Gastrocnemius medialis (tissue), 4 donors: ENCODE measurements at regions not wholly inside any gene's neighbourhood (a gene's known extent, or its start where the extent isn't known, plus 50 kb on each side); places are given as distances from the start of the nearest gene placed in this dataset.

ENCODE experiments used
- ATAC-seq, 2 donors: fragments of 150-250 bp; one replicate each; pipeline ENCODE4 v1.9.1; 2016
- DNase-seq, 2 donors: peaks; one replicate each; pipeline ENCODE4 v3.0.0-alpha.2; 2019
- H3K27ac ChIP-seq, 4 donors: fragments of 200-600 bp; sonication (generic); 1 replicate in 1 of 4; 2 replicates in 3 of 4; pipeline ENCODE4 v1.5.1; 2016 to 2018; ENCODE audit warnings: mild to moderate bottlenecking in 2 of 4, moderate library complexity in 1 of 4
- H3K27me3 ChIP-seq, 3 donors: fragments of 200-600 bp; sonication (generic) in 2 of 3; 1 replicate in 1 of 3; 2 replicates in 2 of 3; pipeline versions ENCODE4 v1.5.1 to v1.6.0; 2016 to 2019; ENCODE audit warnings: mild to moderate bottlenecking in 1 of 3, moderate library complexity in 1 of 3
- H3K36me3 ChIP-seq, 2 donors: fragments of 200-600 bp; sonication (generic) in 1 of 2; one replicate each; pipeline ENCODE4 v1.5.1; 2017 to 2018
- H3K4me1 ChIP-seq, 2 donors: fragments of 200-600 bp; sonication (generic) in 1 of 2; one replicate each; pipeline ENCODE4 v1.5.1; 2016 to 2017; ENCODE audit warnings: mild to moderate bottlenecking in 2 of 2
- H3K4me3 ChIP-seq, 4 donors: fragments of 200-600 bp; sonication (generic) in 3 of 4; 1 replicate in 1 of 4; 2 replicates in 3 of 4; pipeline ENCODE4 v1.5.1; 2016 to 2019; ENCODE audit warnings: mild to moderate bottlenecking in 2 of 4
- H3K9me3 ChIP-seq, 3 donors: fragments of 200-600 bp; sonication (generic) in 2 of 3; 1 replicate in 1 of 3; 2 replicates in 2 of 3; pipeline ENCODE4 v1.5.1; 2016 to 2019
- CTCF ChIP-seq, 5 experiments: fragments of 450-650 bp in 3 of 5; fragments of 200-600 bp in 2 of 5; sonication (generic) in 2 of 5; IDR thresholded peaks in 4 of 5; conservative IDR thresholded peaks in 1 of 5; 1 replicate in 4 of 5; 2 replicates in 1 of 5; pipeline ENCODE4 v1.5.1; 2016 to 2019; ENCODE audit warnings: antibody characterized with exemption in 5 of 5, mild to moderate bottlenecking in 3 of 5, moderate library complexity in 3 of 5
- POLR2A ChIP-seq, 2 donors: fragments of 450-650 bp; IDR thresholded peaks; one replicate each; pipeline ENCODE4 v1.6.1; 2017; ENCODE audit warnings: antibody characterized with exemption in 2 of 2, mild to moderate bottlenecking in 2 of 2, moderate library complexity in 2 of 2
- in situ Hi-C, 4 donors: fragments of 200-750 bp; cut with MboI; loops; one replicate each; pipeline versions ENCODE4 v1.15.0 to v1.8.0; 2017; ENCODE audit warnings: low sequenced_read_pairs in 4 of 4
- intact Hi-C: fragments of 100-400 bp; cut with DNase I; formaldehyde crosslinking; loops from one replicate; pipeline ENCODE4 v1.15.1; 2023; ENCODE audit warnings: low total_unique reads

- Histone ChIP-seq H3K4me3 (no peak overlapping the region), H3K27me3 (no peaks in the 10 kb centered on the region), H3K4me1 (no peaks in the 10 kb centered on the region), H3K36me3 (no peaks in the 10 kb centered on the region), H3K27ac (no peak overlapping the region), H3K9me3 (no peaks in the 10 kb centered on the region)
- intact Hi-C loops (no loop called here), in situ Hi-C loops (no loop called here)
- no peak for DNase-seq
- no peak for ATAC-seq
- TF ChIP-seq POLR2A (IDR thresholded peaks at IDR 0.05) (no peak), CTCF (IDR thresholded peaks at IDR 0.05 in 4 of 5, conservative IDR thresholded peaks at IDR 0.05 in 1 of 5) (no peak)
Measured at GRCh38 chr13:106238690-106239089, 296.8 kb downstream of the EFNB2 start.

DNA sequence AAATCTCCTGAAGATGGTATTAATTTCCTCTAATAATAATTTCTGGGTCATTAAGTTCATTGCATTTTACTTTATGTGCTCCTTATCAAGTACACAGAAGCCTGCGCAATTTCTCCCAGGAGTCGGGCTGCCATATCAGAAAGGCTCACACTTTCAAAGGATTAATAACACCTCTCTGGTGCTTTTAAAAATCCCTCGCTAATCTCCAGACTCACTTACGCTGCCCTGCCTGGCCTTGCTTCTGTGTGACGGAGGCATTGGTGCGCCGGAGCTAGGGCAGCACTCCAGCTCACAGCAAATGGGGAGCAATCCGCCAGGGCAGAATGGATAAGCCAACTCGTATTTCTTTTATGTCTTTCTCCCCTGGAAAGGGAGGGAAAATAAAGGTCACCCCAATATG lies 300.8 kb downstream of the EFNB2 start:
- H3K36me3 ChIP-seq = no peaks in the 10 kb centered on the region
- intact Hi-C loops (no loop called here), in situ Hi-C loops (no loop called here)
- TF ChIP-seq POLR2A (IDR thresholded peaks at IDR 0.05) = no peak
- TF ChIP-seq CTCF (IDR thresholded peaks at IDR 0.05 in 4 of 5, conservative IDR thresholded peaks at IDR 0.05 in 1 of 5) = no peak
- DNase-seq (no peak), ATAC-seq (no peak)
- no peaks in the 10 kb centered on the region for H3K4me1 ChIP-seq
- H3K4me3 ChIP-seq = no peak overlapping the region
- no peak overlapping the region for H3K27ac ChIP-seq
- H3K9me3 ChIP-seq = no peaks in the 10 kb centered on the region
- no peaks in the 10 kb centered on the region for H3K27me3 ChIP-seq

GRCh38 chr13:106233134-106233735 lies 302.2 kb downstream of the EFNB2 start:
- Histone ChIP-seq H3K9me3 (no peaks in the 10 kb centered on the region), H3K27me3 (no peaks in the 10 kb centered on the region), H3K4me1 (no peaks in the 10 kb centered on the region), H3K27ac (no peak overlapping the region), H3K4me3 (no peak overlapping the region), H3K36me3 (no peaks in the 10 kb centered on the region)
- in situ Hi-C loops = no loop called here
- ATAC-seq (no peak), DNase-seq (no peak)
- intact Hi-C loops = no loop called here
- no peak for TF ChIP-seq CTCF (IDR thresholded peaks at IDR 0.05 in 4 of 5, conservative IDR thresholded peaks at IDR 0.05 in 1 of 5)

DNA sequence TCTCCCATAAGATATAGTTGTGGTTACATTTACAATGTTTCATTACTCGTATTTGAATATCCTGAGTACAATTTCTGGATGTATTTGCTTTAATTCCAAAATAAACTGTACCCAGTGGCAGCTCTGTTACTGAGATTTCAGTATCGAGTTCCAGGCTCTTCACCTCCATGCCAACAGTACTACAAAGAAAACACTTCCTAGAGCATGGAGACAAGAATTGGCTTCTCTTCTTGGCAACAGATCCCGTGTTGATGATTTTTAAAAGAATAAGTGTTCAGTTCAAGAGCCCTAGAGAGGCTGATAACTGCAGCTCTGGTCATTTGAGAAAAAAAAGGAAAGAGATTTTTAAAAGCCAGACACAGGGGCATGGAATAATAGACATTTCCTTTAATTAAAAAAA lies 302.8 kb downstream of the EFNB2 start:
- Histone ChIP-seq H3K36me3 (no peaks in the 10 kb centered on the region), H3K9me3 (no peaks in the 10 kb centered on the region), H3K27me3 (no peaks in the 10 kb centered on the region), H3K27ac (no peak overlapping the region), H3K4me1 (no peaks in the 10 kb centered on the region), H3K4me3 (no peak overlapping the region)
- ATAC-seq = no peak
- no peak for DNase-seq
- intact Hi-C loops (no loop called here), in situ Hi-C loops (no loop called here)
- TF ChIP-seq CTCF (IDR thresholded peaks at IDR 0.05 in 4 of 5, conservative IDR thresholded peaks at IDR 0.05 in 1 of 5) (no peak), POLR2A (IDR thresholded peaks at IDR 0.05) (no peak)

GRCh38 chr13:106230450-106230849 lies 305.0 kb downstream of the EFNB2 start:
- Histone ChIP-seq H3K27ac (no peak overlapping the region), H3K4me1 (no peaks in the 10 kb centered on the region), H3K27me3 (no peaks in the 10 kb centered on the region), H3K9me3 (no peaks in the 10 kb centered on the region), H3K36me3 (no peaks in the 10 kb centered on the region), H3K4me3 (no peak overlapping the region)
- ATAC-seq (no peak), DNase-seq (no peak)
- in situ Hi-C loops = no loop called here
- intact Hi-C loops = no loop called here
- TF ChIP-seq CTCF (IDR thresholded peaks at IDR 0.05 in 4 of 5, conservative IDR thresholded peaks at IDR 0.05 in 1 of 5) (no peak), POLR2A (IDR thresholded peaks at IDR 0.05) (no peak)
